ENCODE measurements at regions not wholly inside any gene's neighbourhood (a gene's known extent, or its start where the extent isn't known, plus 50 kb on each side); places are given as distances from the start of the nearest gene placed in this dataset.
A peak's percentile ranks its signal among the peaks of the same experiment; 100 is the strongest.

DNA sequence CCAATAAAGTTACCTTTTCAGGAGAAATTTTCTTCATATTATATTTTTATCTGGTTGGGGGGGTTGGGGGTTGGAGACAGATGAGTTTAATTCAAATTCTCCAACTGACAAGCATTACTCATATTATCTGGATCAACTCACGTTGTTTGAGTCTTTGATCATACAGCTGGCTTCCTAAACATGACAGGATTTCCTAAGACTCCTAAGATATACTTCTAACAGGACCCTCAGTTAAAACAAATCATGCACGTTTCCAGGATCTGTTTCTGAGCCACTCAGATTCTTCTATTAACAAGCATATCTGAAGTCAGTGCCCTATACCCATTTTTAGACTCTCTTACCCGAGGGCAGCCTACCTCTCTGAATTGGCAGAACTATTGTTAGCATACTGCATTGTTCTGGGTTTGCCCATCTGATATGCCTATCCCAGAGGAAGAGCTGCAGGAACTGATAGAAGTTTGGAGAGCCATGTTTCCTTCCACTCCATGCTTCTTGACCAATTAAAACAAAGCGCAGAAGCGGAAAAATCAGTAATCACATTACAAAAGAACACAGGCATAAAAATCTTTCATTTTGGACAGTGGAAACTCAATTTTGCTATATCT, 653.9 kb downstream of the LTN1 start:
- no peak overlapping the region for H3K4me3 ChIP-seq (ENCODE audit: low read depth, low read length)
- no peaks in the 10 kb centered on the region for H3K36me3 ChIP-seq (replicated peaks)
- in situ Hi-C loops (cut with HindIII; ENCODE audit: low pct_ligation_motif_present, low sequenced_read_pairs): no loop called here
- no peak overlapping the region for H3K27ac ChIP-seq
- H3K27me3 ChIP-seq (replicated peaks): no peaks in the 10 kb centered on the region
- TF ChIP-seq, protein P1, sequence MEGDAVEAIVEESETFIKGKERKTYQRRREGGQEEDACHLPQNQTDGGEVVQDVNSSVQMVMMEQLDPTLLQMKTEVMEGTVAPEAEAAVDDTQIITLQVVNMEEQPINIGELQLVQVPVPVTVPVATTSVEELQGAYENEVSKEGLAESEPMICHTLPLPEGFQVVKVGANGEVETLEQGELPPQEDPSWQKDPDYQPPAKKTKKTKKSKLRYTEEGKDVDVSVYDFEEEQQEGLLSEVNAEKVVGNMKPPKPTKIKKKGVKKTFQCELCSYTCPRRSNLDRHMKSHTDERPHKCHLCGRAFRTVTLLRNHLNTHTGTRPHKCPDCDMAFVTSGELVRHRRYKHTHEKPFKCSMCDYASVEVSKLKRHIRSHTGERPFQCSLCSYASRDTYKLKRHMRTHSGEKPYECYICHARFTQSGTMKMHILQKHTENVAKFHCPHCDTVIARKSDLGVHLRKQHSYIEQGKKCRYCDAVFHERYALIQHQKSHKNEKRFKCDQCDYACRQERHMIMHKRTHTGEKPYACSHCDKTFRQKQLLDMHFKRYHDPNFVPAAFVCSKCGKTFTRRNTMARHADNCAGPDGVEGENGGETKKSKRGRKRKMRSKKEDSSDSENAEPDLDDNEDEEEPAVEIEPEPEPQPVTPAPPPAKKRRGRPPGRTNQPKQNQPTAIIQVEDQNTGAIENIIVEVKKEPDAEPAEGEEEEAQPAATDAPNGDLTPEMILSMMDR (IDR thresholded peaks at IDR 0.05; ENCODE audit: low read depth, low read length, missing control alignments): no peak
- no peak for DNase-seq

DNA sequence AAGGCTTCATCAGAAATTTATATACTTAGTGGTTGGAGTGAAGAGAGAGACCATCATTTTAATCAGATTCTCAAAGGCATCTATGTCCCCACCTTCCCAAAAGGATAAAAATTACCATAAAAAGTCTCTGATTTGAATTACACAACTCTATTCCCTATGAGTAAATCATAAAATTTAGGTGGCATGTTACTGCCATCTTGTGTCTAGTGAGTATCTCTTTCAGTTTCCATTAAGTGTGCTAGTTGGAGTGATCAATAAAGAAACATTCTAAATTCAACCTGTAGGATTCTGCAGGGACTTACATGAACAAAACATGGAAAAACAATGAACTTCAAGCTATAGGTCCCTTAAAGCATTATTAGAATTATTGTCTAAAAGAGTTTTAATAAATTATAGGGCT, 655.4 kb downstream of the LTN1 start:
- H3K27me3 ChIP-seq (replicated peaks): no peaks in the 10 kb centered on the region
- H3K36me3 ChIP-seq (replicated peaks): no peaks in the 10 kb centered on the region
- TF ChIP-seq, protein P1 (IDR thresholded peaks at IDR 0.05; ENCODE audit: low read depth, low read length, missing control alignments): peak; percentile 25
- no peak overlapping the region for H3K27ac ChIP-seq
- H3K4me3 ChIP-seq (ENCODE audit: low read depth, low read length): no peak overlapping the region
- in situ Hi-C loops (cut with HindIII; ENCODE audit: low pct_ligation_motif_present, low sequenced_read_pairs): no loop called here
- no peak for DNase-seq

DNA sequence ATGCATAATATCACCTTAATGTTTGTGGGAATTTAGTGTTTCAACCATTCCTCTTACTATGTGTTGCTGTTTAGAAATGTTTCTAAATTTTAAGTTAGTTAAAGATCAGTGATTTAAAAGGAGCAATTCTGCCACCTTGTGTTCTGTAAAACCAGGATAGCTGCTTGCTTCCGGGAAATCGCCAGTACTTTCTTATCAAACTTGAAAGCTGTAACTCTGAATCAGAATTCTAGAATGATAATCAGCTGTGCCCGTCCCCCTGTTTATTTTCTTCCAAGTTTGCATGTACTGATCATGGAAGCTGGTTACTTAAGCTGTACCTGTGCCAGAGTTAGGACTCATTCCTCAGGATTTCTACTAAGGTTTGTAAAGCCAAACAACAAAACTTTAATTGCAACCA, 656.4 kb downstream of the LTN1 start:
- in situ Hi-C loops (cut with HindIII; ENCODE audit: low pct_ligation_motif_present, low sequenced_read_pairs): no loop called here
- peak; percentile 60 for DNase-seq
- TF ChIP-seq, protein P1 (IDR thresholded peaks at IDR 0.05; ENCODE audit: low read depth, low read length, missing control alignments): peak; percentile 63
- Histone ChIP-seq H3K27me3 (replicated peaks) (no peaks in the 10 kb centered on the region), H3K4me3 (ENCODE audit: low read depth, low read length) (no peak overlapping the region), H3K36me3 (replicated peaks) (no peaks in the 10 kb centered on the region), H3K27ac (no peak overlapping the region)

DNA sequence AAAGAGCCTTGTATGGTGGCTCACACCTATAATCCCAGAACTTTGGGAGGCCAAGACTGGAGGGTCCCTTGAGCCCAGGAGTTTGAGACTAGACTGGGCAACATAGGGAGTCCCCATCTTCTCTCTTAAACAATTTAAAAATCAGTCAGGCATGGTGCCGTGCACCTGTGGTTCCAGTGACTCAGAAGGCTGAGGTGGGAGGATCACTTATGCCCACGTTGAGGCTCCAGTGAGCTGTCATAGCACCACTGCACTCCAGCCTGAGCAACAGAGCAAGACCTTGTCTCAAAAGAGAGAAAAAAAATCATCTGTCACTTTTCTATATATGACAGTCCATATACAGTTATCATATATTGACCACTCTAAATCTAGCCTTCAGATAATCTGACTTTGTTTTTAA, 658.3 kb downstream of the LTN1 start:
- Histone ChIP-seq H3K27ac (no peak overlapping the region), H3K4me3 (ENCODE audit: low read depth, low read length) (no peak overlapping the region), H3K27me3 (replicated peaks) (no peaks in the 10 kb centered on the region), H3K36me3 (replicated peaks) (no peaks in the 10 kb centered on the region)
- DNase-seq: no peak
- in situ Hi-C loops (cut with HindIII; ENCODE audit: low pct_ligation_motif_present, low sequenced_read_pairs): no loop called here
- TF ChIP-seq, protein P1 (IDR thresholded peaks at IDR 0.05; ENCODE audit: low read depth, low read length, missing control alignments): no peak

DNA sequence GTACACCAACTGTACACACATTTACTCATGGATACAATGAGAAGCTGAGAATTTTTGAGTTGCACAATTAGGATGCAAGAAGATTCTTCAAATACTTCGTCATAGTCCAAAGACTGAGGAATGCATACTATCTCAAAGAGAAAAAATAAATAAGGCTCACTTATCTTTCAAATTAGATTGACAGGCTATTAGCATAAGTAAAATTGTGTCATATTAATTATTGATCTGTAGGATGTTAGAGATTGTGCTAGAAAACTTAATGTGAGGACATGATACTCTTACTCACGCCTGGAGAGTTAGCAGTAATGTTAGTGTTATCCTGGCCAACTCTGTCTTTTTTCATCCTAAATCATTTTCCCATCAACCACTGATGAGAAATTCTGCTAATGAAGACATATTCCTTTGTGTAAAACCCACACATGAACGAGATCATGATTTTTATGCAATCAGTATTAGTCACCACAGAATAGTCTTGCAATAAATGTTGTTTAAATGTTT, 659.0 kb downstream of the LTN1 start:
- no peak for DNase-seq
- H3K4me3 ChIP-seq (ENCODE audit: low read depth, low read length): no peak overlapping the region
- H3K27me3 ChIP-seq (replicated peaks): no peaks in the 10 kb centered on the region
- H3K27ac ChIP-seq: no peak overlapping the region
- in situ Hi-C loops (cut with HindIII; ENCODE audit: low pct_ligation_motif_present, low sequenced_read_pairs): no loop called here
- TF ChIP-seq, protein P1 (IDR thresholded peaks at IDR 0.05; ENCODE audit: low read depth, low read length, missing control alignments): no peak
- H3K36me3 ChIP-seq (replicated peaks): no peaks in the 10 kb centered on the region

DNA sequence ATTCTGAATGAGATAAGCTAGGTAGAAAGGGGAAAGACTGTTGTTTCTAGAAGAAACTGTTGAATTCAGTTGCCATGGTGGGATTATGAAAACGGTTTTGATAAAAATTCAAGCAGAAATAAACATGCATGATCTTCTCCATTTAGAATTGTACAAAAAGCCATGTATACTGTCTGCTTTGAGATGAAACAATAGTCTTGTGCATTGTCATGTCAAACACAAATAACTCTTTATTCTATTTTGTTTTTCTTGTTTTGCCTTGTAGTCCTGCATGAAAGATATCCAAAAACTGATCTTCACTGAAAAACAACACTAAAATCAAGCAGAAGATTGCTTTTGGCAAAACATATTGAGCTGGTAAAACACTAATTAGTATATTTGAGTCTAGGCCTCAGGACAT, 659.9 kb downstream of the LTN1 start:
- TF ChIP-seq, protein P1 (IDR thresholded peaks at IDR 0.05; ENCODE audit: low read depth, low read length, missing control alignments): no peak
- no peak for DNase-seq
- H3K27ac ChIP-seq: no peak overlapping the region
- no peaks in the 10 kb centered on the region for H3K36me3 ChIP-seq (replicated peaks)
- no peak overlapping the region for H3K4me3 ChIP-seq (ENCODE audit: low read depth, low read length)
- no peaks in the 10 kb centered on the region for H3K27me3 ChIP-seq (replicated peaks)
- in situ Hi-C loops (cut with HindIII; ENCODE audit: low pct_ligation_motif_present, low sequenced_read_pairs): no loop called here

Measured in brain microvascular endothelial cell (primary cell).